GM12865 (cell line): ENCODE measurements at regions not wholly inside any gene's neighbourhood (a gene's known extent, or its start where the extent isn't known, plus 50 kb on each side); places are given as distances from the start of the nearest gene placed in this dataset.

ENCODE experiments used
- DNase-seq: peaks from one replicate; pipeline ENCODE4 v3.0.0; 2010; ENCODE audit warnings: low read depth
- H3K4me3 ChIP-seq: 2 replicates; pipeline ENCODE4 v1.5.1; 2011; ENCODE audit warnings: mild to moderate bottlenecking, low read depth, low read length, control low read depth
- CTCF ChIP-seq: IDR thresholded peaks from 2 replicates; pipeline ENCODE4 v1.5.1; 2011; ENCODE audit warnings: low read length, control low read depth, low read depth, inconsistent platforms; ENCODE audit not compliant: insufficient read depth; ENCODE audit errors: missing control alignments

- TF ChIP-seq CTCF: no peak
- peak; percentile 1 for DNase-seq
- no peak overlapping the region for H3K4me3 ChIP-seq
Measured at GRCh38 chr3:67290438-67290837, 292.3 kb downstream of the KBTBD8 start.

GRCh38 chr3:67291287-67292252 lies 293.5 kb downstream of the KBTBD8 start:
- DNase-seq: no peak
- no peak for TF ChIP-seq CTCF
- no peak overlapping the region for H3K4me3 ChIP-seq

GRCh38 chr3:67292356-67293121 lies 294.4 kb downstream of the KBTBD8 start:
- DNase-seq: no peak
- H3K4me3 ChIP-seq: no peak overlapping the region
- TF ChIP-seq CTCF: no peak

- DNase-seq: no peak
- H3K4me3 ChIP-seq: no peak overlapping the region
- no peak for TF ChIP-seq CTCF
Measured at GRCh38 chr3:67294341-67294740, 296.2 kb downstream of the KBTBD8 start.

GRCh38 chr3:67296039-67296892 lies 298.2 kb downstream of the KBTBD8 start:
- no peak for TF ChIP-seq CTCF
- DNase-seq: no peak
- no peak overlapping the region for H3K4me3 ChIP-seq

- H3K4me3 ChIP-seq: no peak overlapping the region
- no peak for TF ChIP-seq CTCF
- DNase-seq: no peak
Measured at GRCh38 chr3:67297715-67298475, 299.8 kb downstream of the KBTBD8 start.
